K562 (cell line): ENCODE measurements at regions not wholly inside any gene's neighbourhood (a gene's known extent, or its start where the extent isn't known, plus 50 kb on each side); places are given as distances from the start of the nearest gene placed in this dataset.
"Not testable (repeated sequence)": the region's sequence is repeated elsewhere in the genome, so short reads cannot be mapped to it uniquely, and the experiment has no call there.

ENCODE experiments used
- ATAC-seq: fragments of 200-7000 bp; cut with Tn5 transposase; 3 replicates; pipeline ENCODE4 v1.9.1; 2020; ENCODE audit warnings: moderate library complexity
- BruUV-seq: library from RNA; stranded (reverse); fragments of 400-500 nt; replicated peaks from 2 replicates; lab custom pipeline; 2021; lab: Mats Ljungman, UMichigan
- CTCF ChIA-PET: fragments of 300-600 bp; formaldehyde crosslinking; extraction: SDS; loops from one replicate; lab custom pipeline; 2021; ENCODE audit warnings: low intra/inter-chr PET ratio; lab: Yijun Ruan, JAX
- POLR2A ChIA-PET: fragments of 300-600, 350-650 bp; sonication (Branson Sonifier 250); formaldehyde crosslinking; extraction: SDS; loops from one replicate; lab custom pipeline; 2021; ENCODE audit warnings: antibody characterized with exemption, inconsistent platforms; lab: Yijun Ruan, JAX
- DNase-seq, 4 experiments: peaks; one replicate each; pipeline versions ENCODE4 v3.0.0 to v3.0.0-alpha.2; 2011 to 2018; ENCODE audit warnings: low spot score in 3 of 4, mixed read lengths in 3 of 4; ENCODE audit errors: extremely low read depth in 1 of 4
- FAIRE-seq: peaks from 2 replicates; lab custom pipeline; 2011; peaks lifted over from hg19 to GRCh38; lab: Jason Lieb, UNC
- H2AFZ ChIP-seq: 2 replicates; pipeline ENCODE4 v1.6.0; 2011; ENCODE audit warnings: low read depth, low read length, control low read depth, inconsistent platforms
- H3K27ac ChIP-seq: fragments of 200-600 bp; 3 replicates; pipeline ENCODE4 v1.8.0; 2011; ENCODE audit warnings: low read depth, mild to moderate bottlenecking, control low read depth, inconsistent platforms, low read length, moderate library complexity, mixed read lengths; ENCODE audit errors: extremely low read depth
- H3K27me3 ChIP-seq, 2 experiments: fragments of 300-600 bp in 1 of 2; 2 replicates in 1 of 2; 3 replicates in 1 of 2; pipeline versions ENCODE4 v1.6.0 to v1.8.0; 2011; ENCODE audit warnings: inconsistent platforms in 2 of 2, low read length in 2 of 2, mild to moderate bottlenecking in 1 of 2, mixed read lengths in 1 of 2, moderate library complexity in 1 of 2; ENCODE audit not compliant: control insufficient read depth in 2 of 2, insufficient read depth in 2 of 2
- H3K36me3 ChIP-seq: fragments of 300-600 bp; 3 replicates; pipeline ENCODE4 v1.8.0; 2011; ENCODE audit warnings: mild to moderate bottlenecking, low read length, inconsistent platforms; ENCODE audit not compliant: control insufficient read depth, insufficient read depth
- H3K4me1 ChIP-seq, 2 experiments: fragments of 200-600 bp in 1 of 2; replicated peaks in 1 of 2; 2 replicates in 1 of 2; 3 replicates in 1 of 2; pipeline versions ENCODE4 v1.5.1 to v1.8.0; 2011; ENCODE audit warnings: inconsistent platforms in 2 of 2, low read length in 2 of 2, mild to moderate bottlenecking in 1 of 2, mixed read lengths in 1 of 2, moderate library complexity in 1 of 2; ENCODE audit not compliant: control insufficient read depth in 2 of 2, insufficient read depth in 2 of 2
- H3K4me2 ChIP-seq: 2 replicates; pipeline ENCODE4 v1.6.1; 2011; ENCODE audit warnings: low read length, control low read depth, inconsistent platforms, mixed read lengths; ENCODE audit not compliant: insufficient read depth
- H3K4me3 ChIP-seq: fragments of 200-600 bp; sonication (generic), shearing (Covaris generic); 2 replicates; pipeline ENCODE4 v1.5.1; 2016; ENCODE audit warnings: control low read depth, inconsistent platforms
- H3K79me2 ChIP-seq: fragments of 200-600 bp; 3 replicates; pipeline ENCODE4 v1.8.0; 2011; ENCODE audit warnings: low read length, inconsistent platforms; ENCODE audit not compliant: control insufficient read depth, insufficient read depth
- H3K9ac ChIP-seq, 2 experiments: 2 replicates each; pipeline versions ENCODE4 v1.6.0 to v1.6.1; 2011; ENCODE audit warnings: low read depth in 2 of 2, low read length in 2 of 2, control low read depth in 1 of 2, inconsistent platforms in 1 of 2, mild to moderate bottlenecking in 1 of 2, mixed read lengths in 1 of 2; ENCODE audit not compliant: insufficient read depth in 1 of 2
- H3K9me1 ChIP-seq: one replicate; pipeline ENCODE4 v1.6.0; 2011; ENCODE audit warnings: inconsistent platforms, mild to moderate bottlenecking, low read length, moderate library complexity; ENCODE audit not compliant: control insufficient read depth, insufficient read depth
- H3K9me3 ChIP-seq: replicated peaks from 2 replicates; pipeline ENCODE4 v1.5.1; 2011; ENCODE audit warnings: low read depth, low read length, inconsistent platforms; ENCODE audit not compliant: control insufficient read depth, insufficient read depth
- H4K20me1 ChIP-seq: replicated peaks from 2 replicates; pipeline ENCODE4 v1.6.1; 2011; ENCODE audit warnings: low read length, inconsistent platforms, mixed read lengths; ENCODE audit not compliant: control insufficient read depth, insufficient read depth
- ADNP ChIP-seq: fragments of 200-800 bp; sonication (Bioruptor generic); IDR thresholded peaks from 2 replicates; pipeline ENCODE4 v1.6.1; 2016; ENCODE audit warnings: missing genetic modification characterization, missing compliant biosample characterization
- BCOR ChIP-seq: fragments of 450-650 bp; IDR thresholded peaks from 2 replicates; pipeline ENCODE4 v1.6.1; 2016
- BRCA1 ChIP-seq, 2 experiments: fragments of 450-650 bp in 1 of 2; sonication (generic) in 1 of 2; formaldehyde crosslinking in 1 of 2; IDR thresholded peaks; 2 replicates each; pipeline versions ENCODE4 v1.5.0 to v1.6.1; 2017 to 2020; ENCODE audit warnings: mild to moderate bottlenecking in 1 of 2, missing genetic modification reagents in 1 of 2
- FOXA3 ChIP-seq, 2 experiments: fragments of 450-650 bp in 1 of 2; sonication (generic) in 1 of 2; formaldehyde crosslinking; IDR thresholded peaks in 1 of 2; conservative IDR thresholded peaks in 1 of 2; 2 replicates each; pipeline versions ENCODE4 v1.4.0 to v1.8.0; 2020 to 2022; ENCODE audit warnings: mild to moderate bottlenecking in 2 of 2, missing genetic modification reagents in 1 of 2
- KDM1A ChIP-seq, 2 experiments: fragments of 450-650 bp; IDR thresholded peaks; 2 replicates each; pipeline ENCODE4 v1.6.1; 2016; ENCODE audit warnings: mild to moderate bottlenecking in 2 of 2
- KLF10 ChIP-seq: fragments of 250-450 bp; sonication (Bioruptor Pico); IDR thresholded peaks from 2 replicates; pipeline ENCODE4 v1.6.1; 2021; ENCODE audit warnings: matching md5 sums
- MEF2D ChIP-seq: conservative IDR thresholded peaks from 2 replicates; pipeline ENCODE4 v1.6.1; 2016; ENCODE audit warnings: low read depth, missing genetic modification characterization, missing compliant biosample characterization
- POLR2H ChIP-seq: IDR thresholded peaks from 2 replicates; pipeline ENCODE4 v1.6.1; 2016; ENCODE audit warnings: missing genetic modification characterization, low read depth, mild to moderate bottlenecking, control low read depth, missing compliant biosample characterization, moderate library complexity
- TBL1XR1 ChIP-seq, 2 experiments: IDR thresholded peaks; 2 replicates each; pipeline ENCODE4 v1.6.1; 2012; ENCODE audit warnings: improper control_type of control experiment in 2 of 2, low read length in 2 of 2, mild to moderate bottlenecking in 1 of 2
- ZNF146 ChIP-seq: IDR thresholded peaks from one replicate; pipeline ENCODE4 v1.6.1; 2018; ENCODE audit warnings: missing compliant biosample characterization; ENCODE audit not compliant: unreplicated experiment
- ZNF324 ChIP-seq: fragments of 250-450 bp; sonication (Bioruptor Pico); IDR thresholded peaks from 2 replicates; pipeline ENCODE4 v1.4.0; 2020; ENCODE audit warnings: mild to moderate bottlenecking
- ZNF431 ChIP-seq: sonication (generic); formaldehyde crosslinking; IDR thresholded peaks from 2 replicates; pipeline ENCODE4 v1.8.0; 2022; ENCODE audit warnings: mild to moderate bottlenecking, missing genetic modification reagents
- WGBS: fragments of 100-300 bp; shearing (Covaris generic); methylation state at CpG from one replicate; pipeline ENCODE4 v1.1.6; 2016; ENCODE audit warnings: low coverage, mixed read lengths; ENCODE audit not compliant: insufficient coverage; ENCODE audit errors: missing lambda C conversion rate; 5-methylcytosine and 5-hydroxymethylcytosine counted together
- in situ Hi-C: fragments of 300-500 bp; cut with MboI; formaldehyde crosslinking; loops from 4 replicates; pipeline ENCODE4 v1.15.0; 2018; ENCODE audit warnings: inconsistent platforms, mixed read lengths
- intact Hi-C: fragments of 100-400 bp; cut with micrococcal nuclease; formaldehyde crosslinking; loops from 2 replicates; pipeline ENCODE4 v1.14.2; 2022
- TF ChIP-seq, protein P1 (sequence below): fragments of 450-650 bp; IDR thresholded peaks from 2 replicates; pipeline ENCODE4 v1.7.1; 2018; ENCODE audit warnings: mild to moderate bottlenecking, low read depth; ENCODE audit not compliant: partially characterized antibody

DNA sequence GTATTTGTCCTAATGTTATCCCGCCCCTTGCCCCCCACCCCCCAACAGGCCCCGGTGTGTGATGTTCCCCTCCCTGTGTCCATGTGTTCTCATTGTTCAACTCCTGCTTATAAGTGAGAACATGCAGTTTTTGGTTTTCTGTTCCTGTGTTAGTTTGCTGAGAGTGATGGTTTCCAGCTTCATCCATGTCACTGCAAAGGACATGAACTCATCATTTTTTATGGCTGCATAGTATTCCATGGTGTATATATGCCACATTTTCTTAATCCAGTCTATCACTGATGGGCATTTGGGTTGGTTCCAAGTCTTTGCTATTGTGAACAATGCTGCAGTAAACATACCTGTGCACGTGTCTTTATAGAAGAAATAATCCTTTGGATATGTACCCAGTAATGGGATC is 51.9 kb upstream of the CD2AP start:
- TF ChIP-seq KDM1A (IDR thresholded peaks at IDR 0.05), result peak; percentile 22 to 47; a peak in 1 of 4 replicates
- peak; percentile 78 for TF ChIP-seq ZNF146 (CRISPR knock-in tag)
- peak; percentile 65; the same call in 1 of the 2 replicates for TF ChIP-seq BCOR
- DNase-seq, H3K4me3 ChIP-seq, in situ Hi-C loops, H4K20me1 ChIP-seq, H3K9ac ChIP-seq, H3K9me3 ChIP-seq, intact Hi-C loops, H3K4me2 ChIP-seq, H3K36me3 ChIP-seq, H2AFZ ChIP-seq, CTCF ChIA-PET, H3K27me3 ChIP-seq, H3K27ac ChIP-seq, FAIRE-seq, ATAC-seq, H3K9me1 ChIP-seq, H3K79me2 ChIP-seq, BruUV-seq: not testable (repeated sequence)
- 95% methylated on average over 3 of the region's 3 CpGs for WGBS
- POLR2A ChIA-PET, result interaction anchor here (1.2 kb wide), 1 partner anchor 51 kb away, joined by 4 read pairs; the partner anchor contains the start of gene CD2AP
- H3K4me1 ChIP-seq, result peaks cover 13 to 31% of the 10 kb centered on the region in 2 experiments; a peak in 4 of 5 replicates

GRCh38 chr6:47426524-47427302 is 50.9 kb upstream of the CD2AP start:
- H3K9me1 ChIP-seq, result no peaks in the 10 kb centered on the region
- no peak overlapping the region for H3K9ac ChIP-seq
- H4K20me1 ChIP-seq, result no peaks in the 10 kb centered on the region
- no TSS peak for BruUV-seq
- ATAC-seq, result no peak
- no peak for FAIRE-seq
- ChIA-PET POLR2A (interaction anchor here (1.2 kb wide), 1 partner anchor 50 kb away, joined by 4 read pairs; the partner anchor contains the start of gene CD2AP), CTCF (no interaction called here)
- no peaks in the 10 kb centered on the region for H3K36me3 ChIP-seq
- 59% methylated on average over 2 of the region's 2 CpGs for whole genome bisulfite sequencing
- H2AFZ ChIP-seq, result peak overlapping the region; percentile 7
- no peak overlapping the region for H3K27ac ChIP-seq
- H3K79me2 ChIP-seq, result no peaks in the 10 kb centered on the region
- no peak overlapping the region for H3K4me3 ChIP-seq
- H3K27me3 ChIP-seq, result no peaks in the 10 kb centered on the region
- in situ Hi-C loops (no loop called here), intact Hi-C loops (no loop called here)
- DNase-seq, result peak in 1 of 4 experiments; percentile 47
- peaks cover 4 to 21% of the 10 kb centered on the region in 2 experiments; a peak in 4 of 5 replicates for H3K4me1 ChIP-seq
- H3K9me3 ChIP-seq, result 0 out of 2 replicates have a peak, but pooled peaks cover 5% of the 10 kb centered on the region
- no peak overlapping the region for H3K4me2 ChIP-seq
- TF ChIP-seq ZNF324 (CRISPR knock-in tag), result no peak
- TF ChIP-seq TBL1XR1 (IDR thresholded peaks at IDR 0.05; ENCODE audit: low read length in 2 of 2), result no peak
- TF ChIP-seq, protein P1, sequence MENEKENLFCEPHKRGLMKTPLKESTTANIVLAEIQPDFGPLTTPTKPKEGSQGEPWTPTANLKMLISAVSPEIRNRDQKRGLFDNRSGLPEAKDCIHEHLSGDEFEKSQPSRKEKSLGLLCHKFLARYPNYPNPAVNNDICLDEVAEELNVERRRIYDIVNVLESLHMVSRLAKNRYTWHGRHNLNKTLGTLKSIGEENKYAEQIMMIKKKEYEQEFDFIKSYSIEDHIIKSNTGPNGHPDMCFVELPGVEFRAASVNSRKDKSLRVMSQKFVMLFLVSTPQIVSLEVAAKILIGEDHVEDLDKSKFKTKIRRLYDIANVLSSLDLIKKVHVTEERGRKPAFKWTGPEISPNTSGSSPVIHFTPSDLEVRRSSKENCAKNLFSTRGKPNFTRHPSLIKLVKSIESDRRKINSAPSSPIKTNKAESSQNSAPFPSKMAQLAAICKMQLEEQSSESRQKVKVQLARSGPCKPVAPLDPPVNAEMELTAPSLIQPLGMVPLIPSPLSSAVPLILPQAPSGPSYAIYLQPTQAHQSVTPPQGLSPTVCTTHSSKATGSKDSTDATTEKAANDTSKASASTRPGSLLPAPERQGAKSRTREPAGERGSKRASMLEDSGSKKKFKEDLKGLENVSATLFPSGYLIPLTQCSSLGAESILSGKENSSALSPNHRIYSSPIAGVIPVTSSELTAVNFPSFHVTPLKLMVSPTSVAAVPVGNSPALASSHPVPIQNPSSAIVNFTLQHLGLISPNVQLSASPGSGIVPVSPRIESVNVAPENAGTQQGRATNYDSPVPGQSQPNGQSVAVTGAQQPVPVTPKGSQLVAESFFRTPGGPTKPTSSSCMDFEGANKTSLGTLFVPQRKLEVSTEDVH, result no peak
- TF ChIP-seq ADNP (tag), result no peak
- TF ChIP-seq ZNF431 (CRISPR knock-in tag), result no peak
- no peak for TF ChIP-seq FOXA3 (CRISPR knock-in tag; conservative IDR thresholded peaks at IDR 0.05 in 1 of 2, IDR thresholded peaks at IDR 0.05 in 1 of 2)
- no peak for TF ChIP-seq POLR2H (tag)
- TF ChIP-seq KLF10 (CRISPR knock-in tag), result no peak
- TF ChIP-seq BRCA1 (IDR thresholded peaks at IDR 0.05), result no peak
- TF ChIP-seq BRCA1 (CRISPR knock-in tag; IDR thresholded peaks at IDR 0.05), result no peak
- TF ChIP-seq MEF2D (tag), result no peak
